ENCODE measurements at regions not wholly inside any gene's neighbourhood (a gene's known extent, or its start where the extent isn't known, plus 50 kb on each side); places are given as distances from the start of the nearest gene placed in this dataset.
A peak's percentile ranks its signal among the peaks of the same experiment; 100 is the strongest.

GRCh38 chr18:46352520-46353250, 248.5 kb downstream of the HAUS1 start:
- Histone ChIP-seq H3K4me3 (ENCODE audit: low read depth, low read length) (no peak overlapping the region), H3K27me3 (no peaks in the 10 kb centered on the region), H3K4me1 (peaks cover 20% of the 10 kb centered on the region), H3K9me3 (no peaks in the 10 kb centered on the region), H3K36me3 (peaks cover 5% of the 10 kb centered on the region)
- no peak for TF ChIP-seq CTCF (IDR thresholded peaks at IDR 0.05; ENCODE audit: low read depth, low read length)
- no peak for DNase-seq

GRCh38 chr18:46353460-46353859, 249.3 kb downstream of the HAUS1 start:
- peaks cover 20% of the 10 kb centered on the region for H3K4me1 ChIP-seq
- peaks cover 8% of the 10 kb centered on the region for H3K36me3 ChIP-seq

GRCh38 chr18:46356278-46357033, 252.3 kb downstream of the HAUS1 start:
- H3K36me3 ChIP-seq, result peaks cover 15% of the 10 kb centered on the region
- H3K27me3 ChIP-seq, result no peaks in the 10 kb centered on the region
- peaks cover 20% of the 10 kb centered on the region for H3K4me1 ChIP-seq
- no peaks in the 10 kb centered on the region for H3K9me3 ChIP-seq
- H3K4me3 ChIP-seq (ENCODE audit: low read depth, low read length), result no peak overlapping the region
- no peak for TF ChIP-seq CTCF (IDR thresholded peaks at IDR 0.05; ENCODE audit: low read depth, low read length)
- peak; percentile 79 for DNase-seq

More at GRCh38 chr18:46353460-46353859, 249.3 kb downstream of the HAUS1 start:
- TF ChIP-seq CTCF (IDR thresholded peaks at IDR 0.05; ENCODE audit: low read depth, low read length), result no peak
- no peaks in the 10 kb centered on the region for H3K9me3 ChIP-seq
- H3K4me3 ChIP-seq (ENCODE audit: low read depth, low read length), result no peak overlapping the region
- H3K27me3 ChIP-seq, result no peaks in the 10 kb centered on the region
- DNase-seq, result no peak

GRCh38 chr18:46360102-46360699, 256.0 kb downstream of the HAUS1 start:
- H3K36me3 ChIP-seq, result peaks cover 15% of the 10 kb centered on the region
- H3K4me1 ChIP-seq, result peaks cover 20% of the 10 kb centered on the region
- DNase-seq, result no peak
- H3K9me3 ChIP-seq, result no peaks in the 10 kb centered on the region
- TF ChIP-seq CTCF (IDR thresholded peaks at IDR 0.05; ENCODE audit: low read depth, low read length), result no peak
- no peaks in the 10 kb centered on the region for H3K27me3 ChIP-seq
- no peak overlapping the region for H3K4me3 ChIP-seq (ENCODE audit: low read depth, low read length)

- no peak for TF ChIP-seq CTCF (IDR thresholded peaks at IDR 0.05; ENCODE audit: low read depth, low read length)
- Histone ChIP-seq H3K4me3 (ENCODE audit: low read depth, low read length) (no peak overlapping the region), H3K9me3 (no peaks in the 10 kb centered on the region), H3K27me3 (no peaks in the 10 kb centered on the region), H3K4me1 (peaks cover 14% of the 10 kb centered on the region), H3K36me3 (peaks cover 15% of the 10 kb centered on the region)
- no peak for DNase-seq
Observed at GRCh38 chr18:46360866-46361265, 256.7 kb downstream of the HAUS1 start.

Measured in BE2C (cell line).